ENCODE measurements at regions not wholly inside any gene's neighbourhood (a gene's known extent, or its start where the extent isn't known, plus 50 kb on each side); places are given as distances from the start of the nearest gene placed in this dataset.
A peak's percentile ranks its signal among the peaks of the same experiment; 100 is the strongest.
"Not testable (repeated sequence)": the region's sequence is repeated elsewhere in the genome, so short reads cannot be mapped to it uniquely, and the experiment has no call there.

DNA sequence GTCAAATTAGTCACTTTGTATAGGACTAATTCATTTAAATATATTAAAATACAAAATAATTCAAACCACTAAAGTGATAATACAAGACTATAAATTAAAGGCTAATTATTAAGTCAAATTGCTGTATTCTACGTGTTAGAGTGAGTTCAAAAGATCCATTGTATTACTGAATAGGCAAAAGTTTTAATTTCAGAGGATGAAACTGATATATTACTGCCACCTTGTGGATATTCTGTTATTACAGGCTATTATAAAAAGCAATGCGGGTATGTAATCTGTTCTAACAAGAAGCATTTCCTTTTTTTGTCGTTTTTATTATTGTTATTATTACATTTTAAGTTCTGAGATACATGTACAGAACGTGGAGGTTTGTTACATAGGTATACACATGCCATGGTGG is 66.7 kb upstream of the XKR3 start:
- TF ChIP-seq, protein P1, sequence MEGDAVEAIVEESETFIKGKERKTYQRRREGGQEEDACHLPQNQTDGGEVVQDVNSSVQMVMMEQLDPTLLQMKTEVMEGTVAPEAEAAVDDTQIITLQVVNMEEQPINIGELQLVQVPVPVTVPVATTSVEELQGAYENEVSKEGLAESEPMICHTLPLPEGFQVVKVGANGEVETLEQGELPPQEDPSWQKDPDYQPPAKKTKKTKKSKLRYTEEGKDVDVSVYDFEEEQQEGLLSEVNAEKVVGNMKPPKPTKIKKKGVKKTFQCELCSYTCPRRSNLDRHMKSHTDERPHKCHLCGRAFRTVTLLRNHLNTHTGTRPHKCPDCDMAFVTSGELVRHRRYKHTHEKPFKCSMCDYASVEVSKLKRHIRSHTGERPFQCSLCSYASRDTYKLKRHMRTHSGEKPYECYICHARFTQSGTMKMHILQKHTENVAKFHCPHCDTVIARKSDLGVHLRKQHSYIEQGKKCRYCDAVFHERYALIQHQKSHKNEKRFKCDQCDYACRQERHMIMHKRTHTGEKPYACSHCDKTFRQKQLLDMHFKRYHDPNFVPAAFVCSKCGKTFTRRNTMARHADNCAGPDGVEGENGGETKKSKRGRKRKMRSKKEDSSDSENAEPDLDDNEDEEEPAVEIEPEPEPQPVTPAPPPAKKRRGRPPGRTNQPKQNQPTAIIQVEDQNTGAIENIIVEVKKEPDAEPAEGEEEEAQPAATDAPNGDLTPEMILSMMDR (IDR thresholded peaks at IDR 0.05) = peak; percentile 17 to 42 (median 31)
- TF ChIP-seq POLR2AphosphoS5 (IDR thresholded peaks at IDR 0.05); POLR2A (IDR thresholded peaks at IDR 0.05); EP300 (IDR thresholded peaks at IDR 0.05; ENCODE audit: low read depth): not testable (repeated sequence)
